Activated CD8-positive, alpha-beta memory T cell treated with anti-CD3 and anti-CD28 coated beads for 36 hours (primary cell): ENCODE measurements at regions not wholly inside any gene's neighbourhood (a gene's known extent, or its start where the extent isn't known, plus 50 kb on each side); places are given as distances from the start of the nearest gene placed in this dataset.

ENCODE experiments used
- CTCF ChIA-PET: fragments of 350-600 bp; sonication (Branson Sonifier 250); formaldehyde crosslinking; loops from one replicate; lab custom pipeline; 2021; ENCODE audit warnings: antibody characterized with exemption; lab: Charles Lee
- POLR2A ChIA-PET: fragments of 350-600 bp; sonication (Branson Sonifier 250); formaldehyde crosslinking; loops from one replicate; lab custom pipeline; 2021; ENCODE audit warnings: antibody characterized with exemption; lab: Charles Lee

GRCh38 chr4:62168681-62169080, 968.6 kb downstream of the ADGRL3 start:
- POLR2A ChIA-PET: no interaction called here
- CTCF ChIA-PET: no interaction called here

- ChIA-PET CTCF (no interaction called here), POLR2A (no interaction called here)
Observed at GRCh38 chr4:62162606-62163005, 962.5 kb downstream of the ADGRL3 start.

- CTCF ChIA-PET: no interaction called here
- POLR2A ChIA-PET: no interaction called here
Observed at GRCh38 chr4:62161446-62161845, 961.3 kb downstream of the ADGRL3 start.

DNA sequence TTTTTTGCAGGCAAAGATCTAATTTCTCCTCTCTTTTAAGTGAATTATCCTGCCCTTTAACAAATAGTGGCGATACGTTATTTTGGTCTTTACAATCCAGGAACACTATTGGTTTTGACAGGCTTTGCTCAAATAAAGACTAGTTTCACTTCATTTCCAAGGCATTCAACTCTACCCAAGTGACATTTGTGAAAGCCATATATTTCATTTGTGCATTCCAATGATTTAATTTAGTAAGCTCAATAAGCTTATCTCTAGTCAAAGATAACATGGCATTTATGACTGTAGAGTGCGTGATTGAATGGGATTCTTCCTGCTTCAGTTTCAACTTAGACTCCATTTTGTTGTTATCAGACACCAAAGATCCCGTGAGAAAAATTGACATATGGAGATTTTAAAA, 959.8 kb downstream of the ADGRL3 start:
- ChIA-PET CTCF (no interaction called here), POLR2A (no interaction called here)

DNA sequence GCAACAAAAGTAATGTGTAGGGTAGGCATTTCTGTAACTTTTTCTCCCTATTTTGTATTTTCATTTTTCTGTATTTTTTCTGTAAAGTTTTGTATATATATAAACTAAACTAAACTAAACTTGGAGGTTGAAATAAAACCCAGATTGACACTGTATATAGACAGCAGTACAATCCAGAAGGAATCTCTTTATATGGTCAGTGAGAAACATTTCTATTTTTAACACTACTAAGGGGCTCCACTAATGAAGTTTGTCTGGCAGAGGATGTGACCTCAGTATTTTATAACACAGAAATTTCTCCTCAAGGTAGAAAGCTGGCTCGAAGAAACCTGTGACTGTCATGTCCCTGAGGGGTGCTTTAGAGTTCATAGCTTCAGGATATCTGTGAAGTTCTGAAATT, 959.2 kb downstream of the ADGRL3 start:
- CTCF ChIA-PET: no interaction called here
- POLR2A ChIA-PET: no interaction called here

DNA sequence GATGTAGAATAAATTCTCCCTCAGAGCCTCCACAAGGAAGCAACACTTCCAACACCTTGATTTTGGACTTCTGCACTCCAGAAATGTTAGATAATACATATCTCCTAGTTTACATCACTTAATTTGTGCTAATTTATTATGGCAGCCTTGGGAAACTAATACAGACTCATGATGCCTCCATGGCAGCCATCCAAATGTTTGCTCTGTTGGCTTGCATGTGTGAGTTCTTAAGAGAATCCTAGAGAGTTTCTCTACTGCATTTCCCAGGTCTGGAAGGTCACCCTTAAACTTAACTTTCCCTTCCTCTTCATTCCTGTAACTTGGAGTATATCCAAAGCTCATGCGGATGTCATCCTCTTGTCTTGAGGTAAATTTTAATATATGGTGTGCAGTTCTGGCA, 956.1 kb downstream of the ADGRL3 start:
- ChIA-PET POLR2A (no interaction called here), CTCF (no interaction called here)

DNA sequence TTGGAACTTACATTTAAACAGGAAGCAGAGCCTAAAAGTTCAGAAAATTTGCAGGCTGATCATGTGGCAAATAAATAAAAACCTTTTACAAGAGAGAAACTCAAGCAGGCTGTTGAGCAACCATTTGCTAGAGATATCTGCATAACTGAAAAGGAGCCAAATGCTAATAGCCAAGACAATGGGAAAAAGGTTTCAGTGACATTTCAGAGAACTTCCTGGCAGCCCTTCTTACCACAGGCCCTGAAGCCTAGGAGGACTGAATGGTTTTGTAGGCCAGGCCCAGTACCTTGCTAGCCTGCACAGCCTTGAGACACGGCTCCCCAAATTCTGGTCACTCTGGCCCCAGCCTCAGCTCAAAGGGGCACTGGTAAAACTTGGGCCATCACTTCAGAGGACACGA, 945.1 kb downstream of the ADGRL3 start:
- POLR2A ChIA-PET: no interaction called here
- CTCF ChIA-PET: no interaction called here

GRCh38 chr4:62144431-62144830, 944.3 kb downstream of the ADGRL3 start:
- CTCF ChIA-PET: no interaction called here
- POLR2A ChIA-PET: no interaction called here

GRCh38 chr4:62135565-62136156, 935.5 kb downstream of the ADGRL3 start:
- POLR2A ChIA-PET: no interaction called here

GRCh38 chr4:62133977-62134376, 933.9 kb downstream of the ADGRL3 start:
- ChIA-PET CTCF (no interaction called here), POLR2A (no interaction called here)

More at GRCh38 chr4:62135565-62136156, 935.5 kb downstream of the ADGRL3 start:
- CTCF ChIA-PET: no interaction called here

DNA sequence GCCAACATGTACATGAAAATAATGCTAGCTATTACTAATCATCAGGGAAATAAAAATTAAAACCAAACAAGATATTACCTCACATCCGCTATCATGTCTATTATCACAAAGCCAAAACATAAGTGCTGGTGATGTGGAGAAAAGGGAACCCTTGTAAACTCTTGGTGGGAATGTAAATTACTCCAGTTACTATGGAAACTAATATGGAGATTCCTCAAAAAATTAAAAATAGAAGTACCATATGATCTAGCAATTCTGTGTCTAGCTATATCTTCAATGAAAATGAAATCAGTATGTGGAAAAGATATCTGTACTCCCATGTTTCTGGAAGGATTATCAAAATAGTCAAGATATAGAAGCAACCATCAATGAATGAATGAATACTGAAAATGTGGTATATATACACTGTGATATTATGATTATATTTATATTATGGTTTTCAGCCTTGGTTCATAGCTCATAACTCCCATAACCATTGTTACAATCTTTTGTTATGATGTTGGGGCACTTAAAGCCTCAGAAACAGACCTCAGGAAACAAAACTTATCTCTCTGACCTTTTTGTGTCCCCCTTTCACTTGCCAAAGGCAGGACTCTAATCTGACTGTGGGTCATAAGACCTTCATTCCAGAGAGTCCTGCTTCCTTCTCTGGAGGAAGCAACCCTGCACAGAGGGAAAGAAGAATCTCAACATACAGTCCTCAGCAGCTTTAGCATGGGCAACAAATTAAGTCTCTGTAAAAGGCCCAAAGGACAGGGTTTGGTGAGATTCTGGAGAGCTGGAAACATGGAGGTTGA, 933.2 kb downstream of the ADGRL3 start:
- POLR2A ChIA-PET: no interaction called here
- CTCF ChIA-PET: no interaction called here

- POLR2A ChIA-PET: no interaction called here
- CTCF ChIA-PET: no interaction called here
Observed at GRCh38 chr4:62131049-62131448, 930.9 kb downstream of the ADGRL3 start.

GRCh38 chr4:62130637-62131036, 930.5 kb downstream of the ADGRL3 start:
- CTCF ChIA-PET: no interaction called here
- POLR2A ChIA-PET: no interaction called here

DNA sequence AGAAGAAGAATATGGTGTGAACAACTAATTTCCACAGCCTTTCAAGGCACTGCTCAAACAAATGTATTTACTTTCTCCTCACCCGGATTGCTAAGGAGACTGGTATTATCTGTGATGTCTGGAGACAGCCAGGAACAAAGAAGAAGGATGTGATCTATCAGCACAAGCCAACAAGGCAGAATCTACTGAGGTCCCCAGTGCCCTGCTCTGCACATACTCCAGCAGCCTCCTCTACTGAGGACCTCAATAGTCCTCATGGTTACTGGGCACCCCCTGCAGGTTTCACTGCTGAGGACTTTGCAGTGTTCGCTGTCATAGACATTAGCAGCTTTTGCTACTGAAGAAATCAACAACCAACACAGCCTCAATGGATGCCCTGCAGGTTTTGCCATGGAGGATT, 930.1 kb downstream of the ADGRL3 start:
- CTCF ChIA-PET: no interaction called here
- POLR2A ChIA-PET: no interaction called here
